ENCODE measurements at regions not wholly inside any gene's neighbourhood (a gene's known extent, or its start where the extent isn't known, plus 50 kb on each side); places are given as distances from the start of the nearest gene placed in this dataset.

DNA sequence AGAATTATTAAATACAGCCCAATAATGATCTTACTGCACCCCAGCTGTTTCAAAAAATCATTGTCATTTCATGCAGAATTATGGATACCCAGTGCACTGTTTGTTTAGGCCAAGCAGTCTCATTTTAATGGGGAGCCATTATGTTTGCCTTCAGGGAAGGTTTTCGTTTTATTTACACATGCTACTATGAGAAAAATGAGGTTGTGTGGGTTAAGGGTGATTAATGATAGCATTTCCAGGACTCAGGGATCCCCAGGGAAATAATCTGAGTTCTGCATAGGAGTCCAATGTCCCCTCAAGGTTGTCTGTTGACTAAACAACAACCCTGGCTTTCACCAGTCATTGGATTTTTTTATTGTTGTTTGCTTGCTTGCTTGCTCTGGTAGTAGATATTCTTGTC, 71.0 kb upstream of the ZP4 start:
- Mint-ChIP-seq H3K27ac (no peak overlapping the region), H3K36me3 (no peaks in the 10 kb centered on the region), H3K27me3 (no peaks in the 10 kb centered on the region), H3K4me1 (ENCODE audit: low read depth in 2 of 2) (no peaks in the 10 kb centered on the region), H3K9me3 (peaks cover 8% of the 10 kb centered on the region), H3K4me3 (no peak overlapping the region)
- DNase-seq (ENCODE audit: low spot score), result no peak
- ATAC-seq, result no peak

- ATAC-seq, result no peak
- Mint-ChIP-seq H3K27me3 (no peaks in the 10 kb centered on the region), H3K27ac (no peak overlapping the region), H3K4me3 (no peak overlapping the region), H3K4me1 (ENCODE audit: low read depth in 2 of 2) (no peaks in the 10 kb centered on the region), H3K9me3 (peaks cover 10% of the 10 kb centered on the region), H3K36me3 (no peaks in the 10 kb centered on the region)
- DNase-seq (ENCODE audit: low spot score), result no peak
Measured at GRCh38 chr1:237959838-237960237, 69.1 kb upstream of the ZP4 start.

DNA sequence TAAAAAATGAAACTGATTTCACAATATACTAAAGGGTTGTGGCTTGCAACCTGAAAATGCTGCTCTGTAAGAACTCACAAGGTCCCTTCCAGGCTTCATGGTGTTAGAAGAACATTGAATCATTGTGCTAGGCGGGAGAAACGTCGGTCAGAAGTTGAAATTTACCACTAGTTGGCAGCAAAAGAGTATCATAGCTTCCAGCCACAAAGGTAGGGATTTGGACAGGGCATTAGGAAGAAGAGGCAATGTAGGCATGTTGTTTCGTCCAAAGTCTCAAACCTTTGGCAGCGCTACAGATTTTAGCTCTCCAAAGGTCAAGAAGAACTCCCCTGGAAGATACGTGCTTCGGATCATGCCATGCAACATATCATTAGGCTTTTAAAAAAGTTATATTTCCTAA, 62.5 kb upstream of the ZP4 start:
- H3K27ac Mint-ChIP-seq, result no peak overlapping the region
- no peaks in the 10 kb centered on the region for H3K4me1 Mint-ChIP-seq (ENCODE audit: low read depth in 2 of 2)
- no peak for DNase-seq (ENCODE audit: low spot score)
- peaks cover 3% of the 10 kb centered on the region for H3K9me3 Mint-ChIP-seq
- no peak overlapping the region for H3K4me3 Mint-ChIP-seq
- H3K36me3 Mint-ChIP-seq, result no peaks in the 10 kb centered on the region
- ATAC-seq, result no peak
- no peaks in the 10 kb centered on the region for H3K27me3 Mint-ChIP-seq

All from natural killer cell treated with Interleukin-12 subunit alpha and Interleukin-12 subunit beta and Interleukin-15 and Interleukin-18, amount 100 ng/mL, for 72 hours (primary cell).